CD4-positive, CD25-positive, alpha-beta regulatory T cell (primary cell): ENCODE measurements at regions not wholly inside any gene's neighbourhood (a gene's known extent, or its start where the extent isn't known, plus 50 kb on each side); places are given as distances from the start of the nearest gene placed in this dataset.

Experiments
- ATAC-seq, 2 donors: fragments of 150-1000 bp; cut with Tn5 transposase; one replicate each; pipeline ENCODE4 v1.10.0; 2021; ENCODE audit warnings: low read depth in 2 of 2, moderate number of reproducible peaks in 2 of 2, moderate library complexity in 1 of 2
- DNase-seq, 3 donors: peaks; one replicate each; pipeline versions ENCODE4 v3.0.0 to v3.0.0-alpha.2; 2012 to 2022; ENCODE audit warnings: mixed read lengths in 1 of 3
- H3K27ac ChIP-seq: one replicate; pipeline ENCODE4 v1.7.0; 2013; ENCODE audit warnings: mild to moderate bottlenecking, low read length; ENCODE audit not compliant: insufficient read depth, poor library complexity, severe bottlenecking
- H3K27me3 ChIP-seq: one replicate; pipeline ENCODE4 v1.7.0; 2013; ENCODE audit warnings: low read length; ENCODE audit not compliant: control insufficient read depth, insufficient read depth
- H3K36me3 ChIP-seq: one replicate; pipeline ENCODE4 v1.7.0; 2013; ENCODE audit warnings: mild to moderate bottlenecking, low read length, moderate library complexity; ENCODE audit not compliant: control insufficient read depth, insufficient read depth
- H3K4me1 ChIP-seq: 2 replicates; pipeline ENCODE4 v1.7.0; 2013; ENCODE audit warnings: mild to moderate bottlenecking, low read length; ENCODE audit not compliant: insufficient read depth, control insufficient read depth, poor library complexity, severe bottlenecking
- H3K4me3 ChIP-seq: one replicate; pipeline ENCODE4 v1.7.0; 2013; ENCODE audit warnings: low read depth, mild to moderate bottlenecking, low read length, moderate library complexity
- H3K9me3 ChIP-seq, 2 experiments: 1 replicate in 1 of 2; 2 replicates in 1 of 2; pipeline ENCODE4 v1.7.0; 2013; ENCODE audit warnings: low read length in 2 of 2, mild to moderate bottlenecking in 1 of 2, moderate library complexity in 1 of 2; ENCODE audit not compliant: control insufficient read depth in 2 of 2
- H3K27ac Mint-ChIP-seq, 3 donors: one replicate each; pipeline ENCODE4 v1.8.0; 2020 to 2022; ENCODE audit warnings: mild to moderate bottlenecking in 3 of 3, mixed read lengths in 3 of 3, moderate library complexity in 2 of 3
- H3K27me3 Mint-ChIP-seq: one replicate; pipeline ENCODE4 v1.8.0; 2022; ENCODE audit warnings: mild to moderate bottlenecking, mixed read lengths
- H3K36me3 Mint-ChIP-seq: one replicate; pipeline ENCODE4 v1.8.0; 2020; ENCODE audit warnings: mixed read lengths
- H3K4me1 Mint-ChIP-seq, 4 donors: one replicate each; pipeline ENCODE4 v1.8.0; 2020 to 2022; ENCODE audit warnings: mixed read lengths in 4 of 4, mild to moderate bottlenecking in 1 of 4
- H3K4me3 Mint-ChIP-seq, 4 donors: one replicate each; pipeline ENCODE4 v1.8.0; 2020 to 2022; ENCODE audit warnings: mild to moderate bottlenecking in 4 of 4, mixed read lengths in 4 of 4, moderate library complexity in 3 of 4
- H3K9me3 Mint-ChIP-seq, 7 donors: one replicate each; pipeline ENCODE4 v1.8.0; 2020 to 2022; ENCODE audit warnings: mixed read lengths in 7 of 7, mild to moderate bottlenecking in 3 of 7, moderate library complexity in 2 of 7

DNA sequence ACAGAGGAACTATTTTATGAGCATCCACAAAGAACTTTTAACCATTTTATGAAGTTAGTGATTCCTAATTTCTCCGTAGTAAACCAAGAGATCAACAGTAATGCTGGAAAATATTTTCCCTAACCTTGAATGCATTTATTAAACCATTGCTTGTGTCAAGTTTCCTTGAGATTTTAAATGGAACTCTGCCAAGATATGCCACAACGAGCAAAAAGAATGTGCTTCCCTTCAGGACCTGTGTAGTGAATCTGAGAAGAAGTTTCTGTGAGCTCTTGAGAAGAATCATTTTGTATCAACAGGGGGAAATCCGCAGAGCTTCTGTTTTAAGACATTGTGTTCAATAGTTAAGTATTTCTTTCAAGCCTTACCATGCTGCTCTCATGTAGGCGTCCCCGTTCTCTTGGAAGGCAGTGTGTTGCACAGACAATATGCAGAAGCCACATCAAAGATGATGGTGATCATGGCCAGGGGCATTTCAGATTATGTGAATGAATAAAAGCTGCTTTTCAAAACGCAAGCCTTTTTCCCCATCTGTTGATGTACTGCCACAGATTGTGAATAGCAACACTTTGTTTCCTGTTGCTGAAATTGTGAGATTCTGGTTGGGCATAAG, 439.8 kb downstream of the BMP2 start:
- ATAC-seq (no peak), DNase-seq (no peak)
- no peaks in the 10 kb centered on the region for H3K36me3 Mint-ChIP-seq
- no peaks in the 10 kb centered on the region for H3K27me3 Mint-ChIP-seq
- H3K4me1 Mint-ChIP-seq = no peaks in the 10 kb centered on the region
- H3K9me3 ChIP-seq = peaks cover 0 to 2% of the 10 kb centered on the region in 2 experiments
- H3K27ac Mint-ChIP-seq = no peak overlapping the region
- H3K4me3 Mint-ChIP-seq = no peak overlapping the region
- H3K27ac ChIP-seq = no peak overlapping the region
- no peaks in the 10 kb centered on the region for H3K36me3 ChIP-seq
- H3K9me3 Mint-ChIP-seq = peaks cover 6 to 31% (median 11%) of the 10 kb centered on the region in 7 donors
- no peak overlapping the region for H3K4me3 ChIP-seq
- H3K4me1 ChIP-seq = no peaks in the 10 kb centered on the region
- H3K27me3 ChIP-seq = no peaks in the 10 kb centered on the region

GRCh38 chr20:7210910-7211309, 443.4 kb downstream of the BMP2 start:
- no peak overlapping the region for H3K4me3 Mint-ChIP-seq
- peaks cover 7 to 28% (median 12%) of the 10 kb centered on the region in 7 donors for H3K9me3 Mint-ChIP-seq
- ATAC-seq = no peak
- H3K4me1 Mint-ChIP-seq = no peaks in the 10 kb centered on the region
- Histone ChIP-seq H3K27me3 (no peaks in the 10 kb centered on the region), H3K4me1 (no peaks in the 10 kb centered on the region), H3K9me3 (peaks cover 0 to 2% of the 10 kb centered on the region in 2 experiments), H3K4me3 (no peak overlapping the region), H3K36me3 (no peaks in the 10 kb centered on the region), H3K27ac (no peak overlapping the region)
- H3K36me3 Mint-ChIP-seq = no peaks in the 10 kb centered on the region
- DNase-seq = no peak
- H3K27ac Mint-ChIP-seq = no peak overlapping the region
- no peaks in the 10 kb centered on the region for H3K27me3 Mint-ChIP-seq

DNA sequence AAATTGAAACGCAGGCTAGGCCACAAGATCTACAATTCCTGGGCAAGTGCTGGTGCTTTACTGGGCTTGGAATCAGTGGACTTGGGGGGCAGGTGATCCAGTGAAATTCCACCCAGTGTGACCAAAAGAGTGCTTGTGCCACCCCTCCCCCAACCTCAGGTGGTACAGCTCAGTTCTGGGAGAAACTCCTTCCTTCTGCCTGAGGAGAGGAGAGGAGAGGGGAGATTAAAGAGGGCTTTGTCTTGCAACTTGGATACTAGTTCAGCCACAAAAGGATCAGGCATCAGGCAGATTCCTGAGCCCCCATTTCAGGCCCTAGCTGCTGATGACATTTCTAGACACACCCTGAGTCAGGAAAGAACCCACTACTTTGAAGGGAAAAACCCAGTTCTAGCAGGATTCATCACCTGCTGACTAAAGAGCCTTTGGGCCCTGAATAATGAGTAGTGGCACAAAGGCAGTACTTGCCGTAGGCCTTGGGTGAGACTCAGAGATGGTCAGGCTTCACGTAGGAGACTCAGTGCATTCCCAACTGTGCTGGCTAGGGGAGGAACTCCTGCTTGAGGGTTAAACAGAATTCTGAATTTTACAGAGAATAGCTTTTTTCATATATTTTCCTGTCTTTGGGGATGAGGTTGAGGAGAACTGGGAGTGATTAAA, 446.7 kb downstream of the BMP2 start:
- ATAC-seq (no peak), DNase-seq (no peak)
- Mint-ChIP-seq H3K4me1 (no peaks in the 10 kb centered on the region), H3K4me3 (no peak overlapping the region), H3K9me3 (peaks cover 6 to 18% (median 10%) of the 10 kb centered on the region in 7 donors), H3K27ac (no peak overlapping the region), H3K27me3 (no peaks in the 10 kb centered on the region), H3K36me3 (no peaks in the 10 kb centered on the region)
- no peaks in the 10 kb centered on the region for H3K4me1 ChIP-seq
- H3K4me3 ChIP-seq = no peak overlapping the region
- H3K36me3 ChIP-seq = no peaks in the 10 kb centered on the region
- H3K27ac ChIP-seq = no peak overlapping the region
- H3K9me3 ChIP-seq = no peaks in the 10 kb centered on the region
- H3K27me3 ChIP-seq = no peaks in the 10 kb centered on the region

- H3K4me3 ChIP-seq = no peak overlapping the region
- H3K9me3 ChIP-seq = no peaks in the 10 kb centered on the region
- H3K27me3 Mint-ChIP-seq = no peaks in the 10 kb centered on the region
- no peaks in the 10 kb centered on the region for H3K4me1 Mint-ChIP-seq
- DNase-seq = no peak
- H3K9me3 Mint-ChIP-seq = peaks cover 4 to 13% (median 7%) of the 10 kb centered on the region in 7 donors
- H3K4me3 Mint-ChIP-seq = no peak overlapping the region
- ATAC-seq = no peak
- no peaks in the 10 kb centered on the region for H3K4me1 ChIP-seq
- H3K27me3 ChIP-seq = no peaks in the 10 kb centered on the region
- no peaks in the 10 kb centered on the region for H3K36me3 ChIP-seq
- no peak overlapping the region for H3K27ac ChIP-seq
- no peaks in the 10 kb centered on the region for H3K36me3 Mint-ChIP-seq
- H3K27ac Mint-ChIP-seq = no peak overlapping the region
Observed at GRCh38 chr20:7217606-7218005, 450.1 kb downstream of the BMP2 start.

GRCh38 chr20:7220755-7221154, 453.3 kb downstream of the BMP2 start:
- Mint-ChIP-seq H3K27ac (no peak overlapping the region), H3K27me3 (no peaks in the 10 kb centered on the region), H3K9me3 (peaks cover 5 to 18% (median 10%) of the 10 kb centered on the region in 7 donors), H3K4me3 (no peak overlapping the region), H3K4me1 (no peaks in the 10 kb centered on the region), H3K36me3 (no peaks in the 10 kb centered on the region)
- Histone ChIP-seq H3K9me3 (peaks cover 0 to 4% of the 10 kb centered on the region in 2 experiments), H3K36me3 (no peaks in the 10 kb centered on the region), H3K27ac (no peak overlapping the region), H3K4me3 (no peak overlapping the region), H3K27me3 (no peaks in the 10 kb centered on the region), H3K4me1 (no peaks in the 10 kb centered on the region)
- DNase-seq (no peak), ATAC-seq (no peak)

DNA sequence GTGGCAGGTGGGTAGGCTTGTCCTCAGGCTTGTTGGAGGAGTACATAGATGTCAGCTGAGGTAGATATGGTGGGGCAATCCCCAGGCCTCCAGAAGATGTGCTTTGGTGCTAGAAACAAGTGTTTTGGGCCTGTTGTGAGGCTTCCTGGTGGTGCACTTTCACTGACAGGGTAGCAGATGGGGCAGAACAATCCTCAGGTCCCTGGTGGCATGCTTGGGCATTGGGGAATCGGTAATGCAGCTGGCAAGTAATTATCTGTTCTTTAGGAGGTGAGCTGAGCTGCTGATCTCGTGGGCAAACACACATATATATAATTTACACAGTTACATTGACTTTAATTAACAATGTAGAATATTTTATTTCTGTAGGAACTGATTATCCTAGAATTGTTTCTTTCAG, 458.7 kb downstream of the BMP2 start:
- H3K27ac ChIP-seq = no peak overlapping the region
- Mint-ChIP-seq H3K27me3 (no peaks in the 10 kb centered on the region), H3K27ac (no peak overlapping the region), H3K36me3 (no peaks in the 10 kb centered on the region), H3K4me1 (no peaks in the 10 kb centered on the region), H3K9me3 (peaks cover 1 to 20% (median 8%) of the 10 kb centered on the region in 7 donors), H3K4me3 (no peak overlapping the region)
- H3K36me3 ChIP-seq = no peaks in the 10 kb centered on the region
- no peak overlapping the region for H3K4me3 ChIP-seq
- H3K9me3 ChIP-seq = peaks cover 0 to 9% of the 10 kb centered on the region in 2 experiments
- DNase-seq = no peak
- no peak for ATAC-seq
- H3K4me1 ChIP-seq = no peaks in the 10 kb centered on the region
- no peaks in the 10 kb centered on the region for H3K27me3 ChIP-seq

DNA sequence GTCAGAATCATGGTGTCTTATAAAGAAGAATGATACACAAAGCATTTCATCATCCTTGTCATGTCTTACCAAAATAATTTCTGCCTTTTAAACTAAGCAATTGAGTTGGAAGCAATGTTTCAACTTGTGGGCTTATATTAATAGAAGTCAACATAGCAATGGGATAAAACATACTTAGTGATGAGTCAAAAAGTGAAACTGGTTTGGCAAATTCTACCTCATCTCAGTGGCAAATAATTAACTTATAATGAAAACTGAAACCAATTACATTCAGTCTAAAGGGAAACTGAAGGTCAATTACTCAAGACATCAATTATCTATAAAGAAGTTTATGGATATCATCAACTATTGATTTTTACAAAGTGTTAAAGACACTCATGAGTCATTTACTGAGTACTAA, 463.8 kb downstream of the BMP2 start:
- Histone ChIP-seq H3K9me3 (peaks cover 2 to 4% of the 10 kb centered on the region in 2 experiments), H3K27ac (no peak overlapping the region), H3K4me1 (no peaks in the 10 kb centered on the region), H3K4me3 (no peak overlapping the region), H3K36me3 (no peaks in the 10 kb centered on the region), H3K27me3 (no peaks in the 10 kb centered on the region)
- no peak overlapping the region for H3K27ac Mint-ChIP-seq
- no peaks in the 10 kb centered on the region for H3K27me3 Mint-ChIP-seq
- DNase-seq = no peak
- H3K36me3 Mint-ChIP-seq = no peaks in the 10 kb centered on the region
- peaks cover 0 to 18% (median 4%) of the 10 kb centered on the region in 7 donors for H3K9me3 Mint-ChIP-seq
- no peaks in the 10 kb centered on the region for H3K4me1 Mint-ChIP-seq
- H3K4me3 Mint-ChIP-seq = no peak overlapping the region
- ATAC-seq = no peak

- Histone ChIP-seq H3K4me1 (no peaks in the 10 kb centered on the region), H3K36me3 (no peaks in the 10 kb centered on the region), H3K4me3 (no peak overlapping the region), H3K9me3 (peaks cover 0 to 2% of the 10 kb centered on the region in 2 experiments), H3K27me3 (no peaks in the 10 kb centered on the region), H3K27ac (no peak overlapping the region)
- no peak for DNase-seq
- peaks cover 0 to 13% (median 4%) of the 10 kb centered on the region in 7 donors for H3K9me3 Mint-ChIP-seq
- no peak for ATAC-seq
- no peaks in the 10 kb centered on the region for H3K36me3 Mint-ChIP-seq
- no peak overlapping the region for H3K27ac Mint-ChIP-seq
- H3K4me3 Mint-ChIP-seq = no peak overlapping the region
- no peaks in the 10 kb centered on the region for H3K27me3 Mint-ChIP-seq
- H3K4me1 Mint-ChIP-seq = no peaks in the 10 kb centered on the region
Observed at GRCh38 chr20:7232796-7233195, 465.3 kb downstream of the BMP2 start.
